ENCODE measurements at regions not wholly inside any gene's neighbourhood (a gene's known extent, or its start where the extent isn't known, plus 50 kb on each side); places are given as distances from the start of the nearest gene placed in this dataset.

- DNase-seq: no peak
Measured at GRCh38 chr12:67593461-67594330, 54.8 kb upstream of the DYRK2 start.

- DNase-seq: peak; percentile 44
Measured at GRCh38 chr12:67594888-67595287, 53.7 kb upstream of the DYRK2 start.

DNA sequence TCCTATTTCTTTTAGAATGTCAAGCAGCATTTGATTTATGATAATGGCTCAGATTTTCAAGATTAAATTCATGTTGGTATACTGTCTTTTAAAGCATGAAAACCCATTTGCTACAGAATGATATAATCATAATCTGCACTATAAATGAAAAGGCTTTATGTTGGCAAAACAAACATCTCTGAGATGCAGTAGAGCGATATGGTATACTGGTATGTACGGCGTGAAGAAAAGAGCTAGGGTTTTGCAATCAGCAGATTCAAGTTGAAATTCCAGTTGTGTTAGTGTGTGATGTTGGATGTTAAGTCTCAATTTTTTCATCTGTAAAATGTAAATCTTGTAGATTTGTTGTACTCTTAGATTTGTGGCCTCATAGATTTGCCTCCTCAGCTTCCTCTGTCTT is 53.2 kb upstream of the DYRK2 start:
- no peak for DNase-seq

GRCh38 chr12:67598598-67598997 is 49.9 kb upstream of the DYRK2 start:
- no peak for DNase-seq
